HCT116 (cell line): ENCODE measurements at regions not wholly inside any gene's neighbourhood (a gene's known extent, or its start where the extent isn't known, plus 50 kb on each side); places are given as distances from the start of the nearest gene placed in this dataset.

ENCODE experiments used
- ATAC-seq: fragments of 200-7000 bp; cut with Tn5 transposase; 2 replicates; pipeline ENCODE4 v1.9.1; 2020; ENCODE audit warnings: mild to moderate bottlenecking, moderate library complexity
- BruUV-seq: library from RNA; stranded (reverse); fragments of 400-500 nt; replicated peaks from 2 replicates; lab custom pipeline; 2021; lab: Mats Ljungman, UMichigan
- CTCF ChIA-PET: fragments of 300-600 bp; sonication (Branson Sonifier 250); formaldehyde crosslinking; loops from one replicate; lab custom pipeline; 2021; ENCODE audit warnings: antibody characterized with exemption; lab: Charles Lee
- POLR2A ChIA-PET: fragments of 300-600, 350-600 bp; sonication (Branson Sonifier 250); formaldehyde crosslinking; loops from one replicate; lab custom pipeline; 2021; ENCODE audit warnings: antibody characterized with exemption; lab: Charles Lee
- RAD21 ChIA-PET, 2 experiments: fragments of 300-600 bp; sonication (Branson Sonifier 250); formaldehyde crosslinking; loops; one replicate each; lab custom pipeline; 2023; ENCODE audit warnings: low total read pairs in 2 of 2; ENCODE audit not compliant: uncharacterized antibody in 2 of 2, unreplicated experiment in 2 of 2, low non-redundant PET in 1 of 2; lab: Charles Lee
- DNase-seq: peaks from one replicate; pipeline ENCODE4 v3.0.0-alpha.2; 2010; ENCODE audit warnings: low read depth, low spot score
- H2AFZ ChIP-seq: fragments of 200-600 bp; shearing (Covaris generic), sonication (generic); 2 replicates; pipeline ENCODE4 v1.6.1; 2017; ENCODE audit warnings: low read depth, mixed run types, mixed read lengths, antibody characterized with exemption, low read length; ENCODE audit not compliant: poor library complexity, severe bottlenecking
- H3K27ac ChIP-seq: 2 replicates; pipeline ENCODE4 v1.5.1; 2012; ENCODE audit warnings: low read depth, low read length
- H3K27me3 ChIP-seq: fragments of 200-600 bp; sonication (generic); 2 replicates; pipeline ENCODE4 v1.6.1; 2016; ENCODE audit warnings: mixed run types, low read length, mixed read lengths; ENCODE audit not compliant: insufficient read depth
- H3K36me3 ChIP-seq, 2 experiments: fragments of 200-500 bp in 1 of 2; fragments of 200-600 bp in 1 of 2; sonication (Bioruptor generic) in 1 of 2; sonication (generic) in 1 of 2; 2 replicates each; pipeline versions ENCODE4 v1.5.1 to v1.6.1; 2014 to 2016; ENCODE audit warnings: low read length in 2 of 2, inconsistent platforms in 1 of 2, mixed read lengths in 1 of 2, mixed run types in 1 of 2; ENCODE audit not compliant: insufficient read depth in 2 of 2, control insufficient read depth in 1 of 2
- H3K4me1 ChIP-seq, 2 experiments: fragments of 200-600 bp in 1 of 2; sonication (generic) in 1 of 2; 2 replicates each; pipeline versions ENCODE4 v1.5.1 to v1.6.1; 2012 to 2017; ENCODE audit warnings: low read length in 2 of 2, inconsistent platforms in 1 of 2, mild to moderate bottlenecking in 1 of 2, mixed read lengths in 1 of 2, mixed run types in 1 of 2, moderate library complexity in 1 of 2; ENCODE audit not compliant: insufficient read depth in 2 of 2, control insufficient read depth in 1 of 2
- H3K4me2 ChIP-seq: fragments of 200-600 bp; sonication (generic); 2 replicates; pipeline ENCODE4 v1.6.1; 2017; ENCODE audit warnings: mixed run types, low read length, mixed read lengths
- H3K4me3 ChIP-seq, 2 experiments: fragments of 200-600 bp in 1 of 2; sonication (generic) in 1 of 2; replicated peaks in 1 of 2; 2 replicates each; pipeline ENCODE4 v1.5.1; 2011 to 2016; ENCODE audit warnings: low read length in 2 of 2, control low read depth in 1 of 2, low read depth in 1 of 2, mild to moderate bottlenecking in 1 of 2, mixed read lengths in 1 of 2, mixed run types in 1 of 2
- H3K79me2 ChIP-seq: fragments of 200-600 bp; sonication (generic); 2 replicates; pipeline ENCODE4 v1.6.1; 2017; ENCODE audit warnings: mild to moderate bottlenecking, mixed run types, low read length, moderate library complexity, mixed read lengths; ENCODE audit not compliant: insufficient read depth
- H3K9ac ChIP-seq: fragments of 200-600 bp; sonication (generic); 2 replicates; pipeline ENCODE4 v1.6.1; 2016; ENCODE audit warnings: low read length, mixed read lengths
- H3K9me2 ChIP-seq: fragments of 200-600 bp; sonication (generic), shearing (Covaris generic); 2 replicates; pipeline ENCODE4 v1.6.1; 2017; ENCODE audit warnings: mixed run types, mild to moderate bottlenecking, moderate library complexity; ENCODE audit not compliant: insufficient read depth
- H3K9me3 ChIP-seq, 2 experiments: fragments of 200-500 bp in 1 of 2; fragments of 200-600 bp in 1 of 2; sonication (Bioruptor generic) in 1 of 2; sonication (generic) in 1 of 2; 2 replicates each; pipeline ENCODE4 v1.6.1; 2014 to 2017; ENCODE audit warnings: low read length in 2 of 2, mixed read lengths in 2 of 2, inconsistent platforms in 1 of 2, low read depth in 1 of 2, mild to moderate bottlenecking in 1 of 2, mixed run types in 1 of 2, moderate library complexity in 1 of 2; ENCODE audit not compliant: control insufficient read depth in 1 of 2, insufficient read depth in 1 of 2
- H4K20me1 ChIP-seq: fragments of 200-600 bp; sonication (generic), shearing (Covaris generic); 2 replicates; pipeline ENCODE4 v1.6.1; 2017; ENCODE audit warnings: mixed run types, mild to moderate bottlenecking, moderate library complexity; ENCODE audit not compliant: insufficient read depth
- ATF3 ChIP-seq: IDR thresholded peaks from 2 replicates; pipeline ENCODE4 v1.6.1; 2012
- CEBPB ChIP-seq: IDR thresholded peaks from 2 replicates; pipeline ENCODE4 v1.6.1; 2012; ENCODE audit warnings: low read depth
- CTCF ChIP-seq, 3 experiments: fragments of 200-600 bp in 1 of 3; sonication (generic) in 1 of 3; IDR thresholded peaks in 2 of 3; conservative IDR thresholded peaks in 1 of 3; 2 replicates each; pipeline ENCODE4 v1.5.1; 2012 to 2017; ENCODE audit warnings: low read depth in 2 of 3, low read length in 2 of 3, antibody characterized with exemption in 1 of 3, borderline replicate concordance in 1 of 3, control low read depth in 1 of 3, mild to moderate bottlenecking in 1 of 3, mixed read lengths in 1 of 3, mixed run types in 1 of 3, moderate library complexity in 1 of 3; ENCODE audit not compliant: insufficient read depth in 1 of 3
- EGR1 ChIP-seq: IDR thresholded peaks from 2 replicates; pipeline ENCODE4 v1.6.1; 2012; ENCODE audit warnings: low read depth
- JUND ChIP-seq: IDR thresholded peaks from 2 replicates; pipeline ENCODE4 v1.6.1; 2012
- MAX ChIP-seq: IDR thresholded peaks from 2 replicates; pipeline ENCODE4 v1.6.1; 2012
- RAD21 ChIP-seq: IDR thresholded peaks from 2 replicates; pipeline ENCODE4 v1.6.1; 2012; ENCODE audit warnings: low read depth, mild to moderate bottlenecking
- SIN3A ChIP-seq: IDR thresholded peaks from 2 replicates; pipeline ENCODE4 v1.6.1; 2012; ENCODE audit warnings: low read depth
- SRF ChIP-seq: IDR thresholded peaks from 2 replicates; pipeline ENCODE4 v1.6.1; 2012; ENCODE audit warnings: low read depth
- TCF7L2 ChIP-seq: IDR thresholded peaks from 2 replicates; pipeline ENCODE4 v1.7.0; 2011; ENCODE audit warnings: borderline replicate concordance, inconsistent platforms; ENCODE audit not compliant: insufficient read depth, insufficient read length; ENCODE audit errors: extremely low read depth
- ZFX ChIP-seq: fragments of 450-650 bp; IDR thresholded peaks from 2 replicates; pipeline ENCODE4 v1.6.1; 2017
- intact Hi-C: fragments of 100-400 bp; cut with micrococcal nuclease; formaldehyde crosslinking; loops from 2 replicates; pipeline ENCODE4 v1.10.0; 2022

GRCh38 chr3:81434161-81434560 lies 327.3 kb downstream of the GBE1 start:
- intact Hi-C loops = no loop called here
- ChIA-PET CTCF (no interaction called here), RAD21 (no interaction called here), POLR2A (no interaction called here)
- ATAC-seq (no peak), DNase-seq (no peak)
- no peak for TF ChIP-seq CTCF (IDR thresholded peaks at IDR 0.05 in 2 of 3, conservative IDR thresholded peaks at IDR 0.05 in 1 of 3; ENCODE audit: borderline replicate concordance in 1 of 3, insufficient read depth in 1 of 3, low read depth in 2 of 3, low read length in 2 of 3)
- TF ChIP-seq JUND = no peak
- TF ChIP-seq ZFX = no peak
- TF ChIP-seq RAD21 = no peak
- TF ChIP-seq SIN3A = no peak
- no peak for TF ChIP-seq TCF7L2
- TF ChIP-seq MAX = no peak
- TF ChIP-seq CEBPB = no peak
- TF ChIP-seq SRF = no peak
- TF ChIP-seq ATF3 = no peak
- TF ChIP-seq EGR1 = no peak
- no peaks in the 10 kb centered on the region for H3K4me1 ChIP-seq
- H3K36me3 ChIP-seq = no peaks in the 10 kb centered on the region
- no peak overlapping the region for H3K4me3 ChIP-seq
- no peak overlapping the region for H3K9ac ChIP-seq
- no peak overlapping the region for H3K27ac ChIP-seq
- no peaks in the 10 kb centered on the region for H3K79me2 ChIP-seq
- H3K4me2 ChIP-seq = no peak overlapping the region
- H3K9me3 ChIP-seq = no peaks in the 10 kb centered on the region
- H4K20me1 ChIP-seq = no peaks in the 10 kb centered on the region
- H3K27me3 ChIP-seq = peaks cover 7% of the 10 kb centered on the region; the same call in 1 of the 2 replicates
- no peak overlapping the region for H2AFZ ChIP-seq
- no peaks in the 10 kb centered on the region for H3K9me2 ChIP-seq
- BruUV-seq = no TSS peak
